NOMO-1 treated with DMSO at 0.1 percent for 48 hours (cell line): ENCODE measurements at regions not wholly inside any gene's neighbourhood (a gene's known extent, or its start where the extent isn't known, plus 50 kb on each side); places are given as distances from the start of the nearest gene placed in this dataset.

Experiments used
- DNase-seq: peaks from one replicate; lab custom pipeline; 2025; ENCODE audit not compliant: unreplicated experiment; lab: John Stamatoyannopoulos, UW

GRCh38 chr1:104787866-104788510, 1038.3 kb downstream of the AMY1C start:
- no peak for DNase-seq

DNA sequence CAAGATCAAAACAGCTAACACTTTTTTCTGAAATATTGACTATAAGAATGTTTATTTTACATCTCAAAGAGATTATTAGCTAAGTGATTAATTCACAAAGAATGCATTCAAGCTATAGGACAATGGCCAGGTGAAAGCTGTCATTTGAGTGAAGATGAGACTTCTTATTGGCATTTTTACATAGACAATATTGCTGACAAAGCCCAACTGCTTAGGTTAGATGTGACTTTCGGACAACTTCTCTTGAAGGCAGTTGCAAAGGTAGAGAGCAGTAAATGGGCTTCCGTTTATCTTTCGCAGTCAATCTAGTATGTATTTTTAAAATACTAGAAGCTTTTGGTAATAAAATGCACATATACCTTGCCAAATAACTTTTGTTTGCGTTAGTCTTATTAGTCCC, 1041.3 kb downstream of the AMY1C start:
- no peak for DNase-seq

- no peak for DNase-seq
Observed at GRCh38 chr1:104794035-104794434, 1044.3 kb downstream of the AMY1C start.

DNA sequence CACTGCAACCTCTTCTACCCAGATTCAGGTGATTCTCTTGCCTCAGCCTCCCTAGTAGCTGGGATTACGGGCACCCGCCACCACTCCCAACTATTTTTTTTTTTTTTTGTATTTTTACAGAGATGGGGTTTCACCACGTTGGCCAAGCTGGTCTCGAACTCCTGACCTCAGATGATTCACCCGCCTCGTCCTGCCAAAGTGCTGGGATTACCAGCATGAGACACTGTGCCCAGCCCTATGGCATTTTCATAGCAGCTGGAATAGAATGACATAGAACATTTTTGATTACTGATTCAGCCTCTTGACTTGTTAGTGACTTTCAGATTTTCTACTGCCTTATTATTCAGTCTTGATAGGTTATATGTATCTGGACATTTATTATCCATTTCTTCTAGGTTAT, 1046.2 kb downstream of the AMY1C start:
- DNase-seq, result no peak

DNA sequence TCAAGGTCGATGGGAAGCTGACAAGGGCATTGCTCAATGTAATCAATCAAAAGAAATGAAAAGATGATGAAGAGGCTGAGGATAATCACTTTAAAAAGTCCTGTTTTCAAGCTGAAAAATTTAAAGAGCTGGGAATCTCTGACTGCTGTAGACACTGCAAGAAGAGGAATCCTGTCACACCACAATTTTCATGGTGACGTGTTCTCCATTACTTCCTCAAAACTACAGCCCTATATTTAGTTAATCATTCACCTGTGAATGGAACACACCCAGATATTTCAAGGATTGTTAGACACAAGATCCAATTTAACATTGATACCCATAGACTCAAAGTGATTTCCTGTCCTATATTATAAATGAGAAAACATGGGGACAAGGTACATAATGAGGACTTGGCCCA, 1048.3 kb downstream of the AMY1C start:
- no peak for DNase-seq

- no peak for DNase-seq
Observed at GRCh38 chr1:104801344-104801743, 1051.6 kb downstream of the AMY1C start.

GRCh38 chr1:104804147-104804546, 1054.4 kb downstream of the AMY1C start:
- no peak for DNase-seq

- DNase-seq, result no peak
Observed at GRCh38 chr1:104807590-104807989, 1057.9 kb downstream of the AMY1C start.

GRCh38 chr1:104825401-104825800, 1075.7 kb downstream of the AMY1C start:
- DNase-seq, result no peak

DNA sequence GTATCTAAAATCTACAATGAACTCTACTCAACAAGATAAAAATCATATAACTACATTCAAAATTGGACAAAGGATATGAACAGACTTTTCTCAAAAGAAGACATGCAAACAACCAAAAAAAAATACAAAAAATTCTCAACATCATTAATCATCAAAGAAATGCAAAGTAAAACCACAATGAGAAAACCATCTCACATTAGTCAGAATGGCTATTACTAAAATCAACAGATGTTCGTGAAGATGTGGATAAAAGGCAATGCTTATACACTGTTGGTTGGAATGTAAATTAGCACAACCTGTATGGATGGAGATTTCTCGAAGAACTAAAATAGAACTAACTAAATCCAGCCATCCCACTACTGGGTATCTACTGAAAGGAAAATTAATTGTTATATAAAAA, 1080.8 kb downstream of the AMY1C start:
- no peak for DNase-seq

DNA sequence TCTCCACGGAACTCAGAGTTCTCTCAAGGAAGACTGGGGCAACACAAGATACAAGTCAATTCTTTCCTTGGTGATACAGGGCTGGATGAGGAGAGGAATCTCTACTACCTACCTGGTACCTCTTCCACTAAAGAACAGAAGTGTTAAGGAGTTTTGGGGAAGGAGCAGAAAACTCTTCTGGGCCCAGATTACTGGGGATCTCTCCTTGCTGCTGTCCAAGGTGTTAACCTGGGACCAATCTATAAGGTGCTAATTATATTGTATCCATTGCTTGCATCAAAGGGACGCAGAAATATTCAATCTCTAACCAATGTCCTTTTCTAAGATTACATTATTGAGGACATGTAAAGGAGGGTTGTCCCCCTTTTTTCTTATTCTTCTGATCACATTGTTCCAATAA, 1102.5 kb downstream of the AMY1C start:
- no peak for DNase-seq

GRCh38 chr1:104853276-104853675, 1103.6 kb downstream of the AMY1C start:
- DNase-seq, result no peak

- no peak for DNase-seq
Observed at GRCh38 chr1:104854529-104854928, 1104.8 kb downstream of the AMY1C start.

GRCh38 chr1:104855550-104855949, 1105.9 kb downstream of the AMY1C start:
- DNase-seq, result no peak

DNA sequence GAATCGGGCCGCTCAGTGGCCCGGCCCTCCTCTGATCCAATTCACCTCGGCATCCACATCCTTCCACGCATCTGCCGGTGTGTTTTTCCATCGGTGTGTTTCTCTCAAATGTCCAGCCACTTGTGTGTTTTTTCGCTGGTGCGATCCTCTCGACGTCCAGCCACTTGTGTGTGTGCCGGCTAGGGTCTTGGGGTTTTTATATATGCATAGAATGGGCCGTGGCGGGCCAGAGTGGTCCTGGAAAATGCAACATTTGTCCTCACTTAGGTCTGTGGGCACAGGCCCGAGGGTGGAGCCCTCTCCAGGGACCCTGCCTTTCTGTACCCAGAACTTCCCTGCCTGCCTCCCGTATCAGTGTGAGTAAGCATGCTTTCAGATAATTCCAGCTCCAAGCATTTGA, 1106.4 kb downstream of the AMY1C start:
- DNase-seq, result no peak

GRCh38 chr1:104856518-104856917, 1106.8 kb downstream of the AMY1C start:
- DNase-seq, result no peak

GRCh38 chr1:104868794-104869193, 1119.1 kb downstream of the AMY1C start:
- no peak for DNase-seq

DNA sequence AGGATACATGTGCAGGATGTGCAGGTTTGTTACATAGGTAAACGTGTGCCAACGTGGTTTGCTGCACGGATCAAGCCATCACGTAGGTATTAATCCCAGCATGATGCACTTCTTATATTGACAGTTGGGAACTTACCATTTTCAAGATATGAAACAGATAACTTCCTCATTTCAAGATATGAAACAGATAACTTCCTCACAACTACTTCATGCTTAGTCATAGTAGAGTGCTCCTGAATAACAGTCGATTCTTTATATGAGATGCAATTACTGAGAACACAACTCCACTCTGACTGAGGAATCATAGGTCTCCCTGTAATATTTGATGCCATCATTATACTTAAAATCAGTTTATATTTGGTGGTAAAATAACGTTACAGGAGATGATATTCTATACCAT, 1124.3 kb downstream of the AMY1C start:
- DNase-seq, result peak; percentile 63

DNA sequence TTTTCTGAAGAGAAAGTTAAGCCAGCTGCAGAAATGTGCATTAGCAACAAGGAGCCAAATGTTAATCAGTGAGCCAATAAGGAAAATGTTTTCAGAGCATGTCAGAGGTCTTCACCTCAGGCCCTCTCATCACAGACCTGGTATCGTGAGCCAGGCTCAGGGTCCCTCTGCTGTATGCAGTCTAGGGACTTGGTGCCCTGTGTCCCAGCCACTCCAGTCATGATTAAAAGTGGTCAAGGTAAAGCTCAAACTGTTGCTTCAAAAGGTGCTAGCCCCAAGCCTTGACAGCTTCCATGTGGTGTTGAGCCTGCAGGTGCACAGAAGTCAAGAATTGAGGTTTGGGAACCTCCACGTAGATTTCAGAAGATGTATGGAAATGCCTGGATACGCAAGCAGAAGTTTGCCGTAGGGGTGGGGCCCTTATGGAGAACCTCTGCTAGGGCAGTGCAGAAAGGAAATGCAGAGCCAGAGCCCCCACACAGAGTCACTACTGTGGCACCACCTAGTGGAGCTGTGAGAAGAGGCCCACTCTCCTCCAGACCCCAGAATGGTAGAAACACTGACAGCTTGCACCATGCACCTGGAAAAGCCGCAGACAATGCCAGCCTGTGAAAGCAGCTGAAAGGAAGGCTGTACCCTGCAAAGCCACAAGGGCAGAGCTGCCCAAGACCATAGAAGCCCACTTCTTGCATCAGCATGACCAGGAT, 1128.7 kb downstream of the AMY1C start:
- DNase-seq, result no peak

GRCh38 chr1:104884939-104885338, 1135.2 kb downstream of the AMY1C start:
- DNase-seq, result no peak

DNA sequence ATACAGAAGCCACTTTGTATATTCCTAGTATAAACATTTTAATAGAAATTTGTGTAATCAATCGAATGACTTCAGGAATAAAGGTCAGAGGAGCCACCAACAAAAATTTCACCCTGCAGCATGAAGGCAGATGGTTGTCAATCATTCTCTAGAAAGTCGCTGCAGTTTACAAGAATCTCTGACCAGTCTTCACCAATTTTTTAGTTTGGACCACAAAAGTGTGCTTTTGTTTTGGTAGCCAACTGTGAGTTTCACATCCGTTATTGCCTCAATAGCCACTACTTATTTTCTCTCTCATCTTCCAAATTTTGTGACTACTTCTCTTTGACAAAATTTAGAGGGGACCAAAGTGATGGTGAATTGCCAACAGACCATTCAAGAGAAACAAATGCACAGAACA, 1155.6 kb downstream of the AMY1C start:
- no peak for DNase-seq

GRCh38 chr1:104906141-104906540, 1156.4 kb downstream of the AMY1C start:
- DNase-seq, result no peak

DNA sequence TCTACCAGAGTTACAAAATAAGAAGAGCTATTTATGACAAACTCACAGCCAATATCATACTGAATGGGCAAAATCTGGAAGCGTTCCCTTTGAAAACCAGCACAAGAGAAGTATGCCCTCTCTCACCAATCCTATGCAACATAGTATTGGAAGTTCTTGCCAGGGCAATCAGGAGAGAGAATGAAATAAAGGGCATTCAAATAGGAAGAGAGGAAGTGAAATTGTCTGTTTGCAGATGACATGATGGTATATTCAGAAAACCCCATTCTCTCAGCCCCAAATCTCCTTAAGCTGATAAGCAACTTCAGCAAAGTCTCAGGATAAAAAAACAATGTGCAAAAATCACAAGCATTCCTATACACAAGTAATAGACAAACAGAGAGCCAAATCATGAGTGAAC, 1169.5 kb downstream of the AMY1C start:
- DNase-seq, result no peak
